GM21528 (cell line): ENCODE measurements at regions not wholly inside any gene's neighbourhood (a gene's known extent, or its start where the extent isn't known, plus 50 kb on each side); places are given as distances from the start of the nearest gene placed in this dataset.
"Not testable (repeated sequence)": the region's sequence is repeated elsewhere in the genome, so short reads cannot be mapped to it uniquely, and the experiment has no call there.

Experiments
- ATAC-seq: cut with Tn5 transposase; IDR thresholded peaks from one replicate; pipeline ENCODE4 v1.9.1; 2021; ENCODE audit warnings: mild to moderate bottlenecking, moderate library complexity; ENCODE audit not compliant: unreplicated experiment, low FRiP score

- no peak for ATAC-seq
Observed at GRCh38 chr6:103862297-103862696, 997.4 kb downstream of the HACE1 start.

- ATAC-seq: no peak
Observed at GRCh38 chr6:103858003-103858402, 1001.7 kb downstream of the HACE1 start.

GRCh38 chr6:103855750-103856149 lies 1004.0 kb downstream of the HACE1 start:
- ATAC-seq: no peak

- no peak for ATAC-seq
Observed at GRCh38 chr6:103854059-103854458, 1005.7 kb downstream of the HACE1 start.

- ATAC-seq: no peak
Observed at GRCh38 chr6:103838457-103838856, 1021.3 kb downstream of the HACE1 start.

GRCh38 chr6:103826209-103826608 lies 1033.5 kb downstream of the HACE1 start:
- ATAC-seq: no peak

- ATAC-seq: no peak
Observed at GRCh38 chr6:103820148-103820547, 1039.6 kb downstream of the HACE1 start.

GRCh38 chr6:103819509-103819908 lies 1040.2 kb downstream of the HACE1 start:
- ATAC-seq: no peak

GRCh38 chr6:103812970-103813369 lies 1046.7 kb downstream of the HACE1 start:
- no peak for ATAC-seq

- not testable (repeated sequence) for ATAC-seq
Observed at GRCh38 chr6:103801901-103802479, 1057.7 kb downstream of the HACE1 start.

- no peak for ATAC-seq
Observed at GRCh38 chr6:103799971-103800670, 1059.6 kb downstream of the HACE1 start.

GRCh38 chr6:103798166-103798565 lies 1061.6 kb downstream of the HACE1 start:
- no peak for ATAC-seq

- no peak for ATAC-seq
Observed at GRCh38 chr6:103797738-103798137, 1062.0 kb downstream of the HACE1 start.

- no peak for ATAC-seq
Observed at GRCh38 chr6:103791458-103791857, 1068.3 kb downstream of the HACE1 start.

GRCh38 chr6:103784117-103784516 lies 1075.6 kb downstream of the HACE1 start:
- no peak for ATAC-seq

GRCh38 chr6:103783329-103783728 lies 1076.4 kb downstream of the HACE1 start:
- ATAC-seq: no peak

GRCh38 chr6:103769431-103769830 lies 1090.3 kb downstream of the HACE1 start:
- ATAC-seq: no peak

- no peak for ATAC-seq
Observed at GRCh38 chr6:103750603-103751002, 1109.1 kb downstream of the HACE1 start.

- no peak for ATAC-seq
Observed at GRCh38 chr6:103734016-103734415, 1125.7 kb downstream of the HACE1 start.

- ATAC-seq: no peak
Observed at GRCh38 chr6:103729658-103730057, 1130.1 kb downstream of the HACE1 start.

- no peak for ATAC-seq
Observed at GRCh38 chr6:103723438-103724322, 1136.0 kb downstream of the HACE1 start.
